ENCODE measurements at regions not wholly inside any gene's neighbourhood (a gene's known extent, or its start where the extent isn't known, plus 50 kb on each side); places are given as distances from the start of the nearest gene placed in this dataset.

DNA sequence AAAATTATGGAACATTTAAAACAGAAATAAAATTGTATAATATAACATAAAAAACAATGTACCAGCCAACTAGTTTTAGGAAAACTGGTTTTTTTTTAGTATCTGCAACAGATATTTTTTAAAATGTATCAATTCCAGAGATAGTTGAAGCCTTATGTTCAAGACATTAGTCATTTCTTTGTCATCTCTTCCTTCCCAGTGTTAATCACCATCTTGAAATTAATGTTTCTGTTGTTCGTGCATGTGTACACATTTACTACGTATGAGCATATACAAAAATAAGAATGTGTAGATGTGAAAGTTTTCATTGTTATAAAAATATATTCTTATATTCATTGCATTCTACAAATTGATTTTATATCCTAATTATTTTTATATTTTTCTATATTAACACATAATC, 1062.1 kb downstream of the SLC6A15 start:
- Histone ChIP-seq H3K4me1 (no peaks in the 10 kb centered on the region), H3K27ac (no peak overlapping the region), H3K4me3 (no peak overlapping the region), H3K9me3 (replicated peaks in 1 of 11) (peaks cover under 1 to 8% (median 6%) of the 10 kb centered on the region in 11 experiments; a peak in 19 of 22 replicates), H3K4me2 (no peak overlapping the region), H3K36me3 (no peaks in the 10 kb centered on the region), H4K20me1 (no peaks in the 10 kb centered on the region), H3K27me3 (no peaks in the 10 kb centered on the region), H3K9ac (no peak overlapping the region)
- TF ChIP-seq Cebpa-rat (IDR thresholded peaks at IDR 0.05): no peak

DNA sequence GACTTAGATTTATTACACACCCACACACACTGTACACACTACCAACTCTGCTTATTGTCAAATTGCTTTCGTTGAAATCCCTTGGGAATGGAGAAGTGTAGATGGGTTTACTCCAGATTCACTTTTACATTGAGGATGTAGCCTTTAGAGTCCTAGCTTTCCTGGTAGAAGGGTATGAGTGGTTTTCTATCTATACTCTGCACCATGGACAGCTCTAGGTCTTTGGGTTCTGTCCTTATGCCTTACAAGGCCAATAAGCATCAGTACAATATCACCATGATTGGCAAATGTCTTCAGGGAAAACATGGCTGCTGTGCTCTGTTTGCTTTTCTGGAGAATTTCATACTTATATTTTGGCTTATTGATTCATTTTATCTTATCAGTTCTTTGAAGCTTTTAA, 1063.9 kb downstream of the SLC6A15 start:
- H3K27ac ChIP-seq: no peak overlapping the region
- H3K27me3 ChIP-seq: no peaks in the 10 kb centered on the region
- H3K4me3 ChIP-seq: no peak overlapping the region
- no peak overlapping the region for H3K9ac ChIP-seq
- H3K4me2 ChIP-seq: no peak overlapping the region
- no peaks in the 10 kb centered on the region for H3K4me1 ChIP-seq
- H4K20me1 ChIP-seq: no peaks in the 10 kb centered on the region
- H3K36me3 ChIP-seq: no peaks in the 10 kb centered on the region
- H3K9me3 ChIP-seq (replicated peaks in 1 of 11): no peaks in the 10 kb centered on the region
- no peak for TF ChIP-seq Cebpa-rat (IDR thresholded peaks at IDR 0.05)

DNA sequence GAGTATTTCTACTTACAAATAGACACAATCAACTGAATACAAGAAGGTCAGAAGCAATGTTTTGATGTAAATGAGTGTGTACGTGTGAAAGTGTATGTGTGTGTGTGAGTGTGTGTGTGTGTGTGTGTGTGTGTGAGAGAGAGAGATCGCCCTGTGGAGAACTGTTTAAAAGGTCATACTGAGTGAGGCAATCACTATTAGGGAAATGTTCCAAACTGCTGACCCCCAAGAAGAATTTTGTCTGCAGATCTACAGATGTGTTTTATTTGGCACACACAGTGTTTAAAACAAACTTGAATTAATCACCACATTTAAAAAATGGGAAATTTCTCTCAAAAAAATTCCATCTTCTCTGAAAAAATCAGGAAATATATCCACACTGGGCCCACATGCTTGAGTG, 1069.1 kb downstream of the SLC6A15 start:
- H3K4me1 ChIP-seq: no peaks in the 10 kb centered on the region
- H3K9ac ChIP-seq: no peak overlapping the region
- H3K9me3 ChIP-seq (replicated peaks in 1 of 11): no peaks in the 10 kb centered on the region
- no peak overlapping the region for H3K27ac ChIP-seq
- no peak overlapping the region for H3K4me2 ChIP-seq
- H3K36me3 ChIP-seq: no peaks in the 10 kb centered on the region
- no peak overlapping the region for H3K4me3 ChIP-seq
- no peaks in the 10 kb centered on the region for H4K20me1 ChIP-seq
- H3K27me3 ChIP-seq: no peaks in the 10 kb centered on the region
- TF ChIP-seq Cebpa-rat (IDR thresholded peaks at IDR 0.05): no peak

DNA sequence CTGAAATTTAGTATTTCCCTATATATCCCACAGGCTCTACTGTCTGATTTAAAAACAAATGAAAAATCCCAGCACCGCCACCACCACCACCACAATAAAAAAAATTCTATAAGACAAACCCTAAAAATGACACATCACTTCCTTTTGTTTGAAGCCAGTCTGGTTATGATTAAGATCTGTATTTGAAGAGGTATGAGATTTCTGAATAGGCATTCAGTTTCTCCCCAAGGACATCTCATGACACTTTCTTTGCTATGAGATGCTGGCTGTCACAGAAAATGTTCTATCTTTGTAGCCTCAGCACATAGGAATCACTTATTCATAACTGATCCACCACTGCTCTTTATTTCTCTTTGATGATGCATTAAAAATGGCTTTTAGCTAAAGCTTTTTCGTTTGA, 1071.0 kb downstream of the SLC6A15 start:
- H3K36me3 ChIP-seq: no peaks in the 10 kb centered on the region
- no peaks in the 10 kb centered on the region for H3K9me3 ChIP-seq (replicated peaks in 1 of 11)
- H3K9ac ChIP-seq: no peak overlapping the region
- no peaks in the 10 kb centered on the region for H3K4me1 ChIP-seq
- no peaks in the 10 kb centered on the region for H4K20me1 ChIP-seq
- no peak overlapping the region for H3K4me3 ChIP-seq
- H3K4me2 ChIP-seq: no peak overlapping the region
- H3K27ac ChIP-seq: no peak overlapping the region
- H3K27me3 ChIP-seq: no peaks in the 10 kb centered on the region
- no peak for TF ChIP-seq Cebpa-rat (IDR thresholded peaks at IDR 0.05)

DNA sequence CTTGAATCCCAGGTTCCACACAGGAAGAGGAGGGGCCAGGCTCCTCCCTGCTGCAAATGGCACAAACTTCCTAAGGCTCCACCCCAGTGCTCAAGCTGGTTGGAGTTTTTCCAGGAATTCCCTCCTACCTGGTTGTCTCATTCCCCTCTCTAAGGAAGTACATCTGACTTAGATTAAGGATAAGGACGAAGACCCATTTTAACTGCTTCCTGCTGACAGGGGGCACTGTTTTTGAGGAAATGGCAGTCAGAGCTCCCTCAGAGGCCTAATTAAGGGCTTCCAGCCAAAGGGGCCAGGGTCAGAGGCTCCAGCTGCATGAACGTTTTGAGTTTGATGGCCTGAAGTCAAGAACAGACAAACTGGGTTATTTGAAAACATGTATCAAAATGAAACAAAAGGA, 1084.7 kb downstream of the SLC6A15 start:
- no peak for TF ChIP-seq Cebpa-rat (IDR thresholded peaks at IDR 0.05)

DNA sequence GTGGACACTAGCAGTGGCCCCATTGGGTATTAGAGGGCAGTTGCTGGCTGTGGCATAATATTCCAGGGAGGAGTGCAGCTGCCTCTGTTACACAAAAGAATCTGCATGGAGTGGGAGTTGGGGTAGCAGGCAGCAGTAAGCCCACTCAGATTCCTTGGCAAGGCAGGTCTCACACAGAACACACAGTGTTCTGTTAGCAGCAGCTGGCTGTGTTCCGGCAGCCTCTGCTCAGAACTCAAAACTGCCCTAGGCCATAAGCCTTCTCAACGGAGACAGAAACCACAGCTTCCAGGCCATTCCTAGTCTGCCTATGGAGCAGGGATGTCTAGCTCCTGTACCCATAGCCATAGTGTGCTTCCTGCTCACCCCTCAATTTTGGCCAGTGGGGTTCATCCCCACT, 1085.4 kb downstream of the SLC6A15 start:
- H3K27ac ChIP-seq: no peak overlapping the region
- TF ChIP-seq Cebpa-rat (IDR thresholded peaks at IDR 0.05): no peak

More for the DNA sequence above, 1084.7 kb downstream of the SLC6A15 start:
- no peak overlapping the region for H3K4me3 ChIP-seq
- no peaks in the 10 kb centered on the region for H3K9me3 ChIP-seq (replicated peaks in 1 of 11)
- no peaks in the 10 kb centered on the region for H3K27me3 ChIP-seq
- H3K36me3 ChIP-seq: no peaks in the 10 kb centered on the region
- no peaks in the 10 kb centered on the region for H3K4me1 ChIP-seq
- H3K27ac ChIP-seq: no peak overlapping the region
- H3K9ac ChIP-seq: no peak overlapping the region
- H3K4me2 ChIP-seq: no peak overlapping the region
- H4K20me1 ChIP-seq: no peaks in the 10 kb centered on the region

DNA sequence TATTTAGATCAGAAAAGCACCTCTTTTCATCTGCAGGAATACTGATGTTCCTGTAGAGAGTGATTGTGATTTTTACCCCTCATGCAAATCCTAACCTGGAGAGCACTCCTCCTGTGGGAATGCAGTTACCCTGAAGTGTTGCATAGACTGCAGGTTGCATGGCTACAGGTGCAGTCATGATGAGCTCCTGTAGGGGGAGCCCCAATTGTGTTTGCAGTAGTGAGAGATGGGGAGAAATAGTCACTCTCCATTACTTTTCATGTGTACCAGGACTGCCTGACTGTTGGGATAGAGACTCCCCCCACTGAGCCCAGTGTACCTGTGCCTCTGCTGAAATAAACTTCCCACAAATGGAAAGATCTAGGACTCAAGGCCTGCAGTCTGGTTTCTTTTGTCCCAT, 1086.5 kb downstream of the SLC6A15 start:
- H3K4me2 ChIP-seq: no peak overlapping the region
- no peaks in the 10 kb centered on the region for H3K9me3 ChIP-seq (replicated peaks in 1 of 11)
- no peaks in the 10 kb centered on the region for H3K4me1 ChIP-seq
- no peaks in the 10 kb centered on the region for H3K36me3 ChIP-seq
- H3K9ac ChIP-seq: no peak overlapping the region
- no peak for TF ChIP-seq Cebpa-rat (IDR thresholded peaks at IDR 0.05)
- no peak overlapping the region for H3K27ac ChIP-seq
- no peaks in the 10 kb centered on the region for H4K20me1 ChIP-seq
- no peaks in the 10 kb centered on the region for H3K27me3 ChIP-seq
- no peak overlapping the region for H3K4me3 ChIP-seq

More for the DNA sequence above, 1085.4 kb downstream of the SLC6A15 start:
- Histone ChIP-seq H3K27me3 (no peaks in the 10 kb centered on the region), H3K9ac (no peak overlapping the region), H3K4me3 (no peak overlapping the region), H3K4me1 (no peaks in the 10 kb centered on the region), H3K36me3 (no peaks in the 10 kb centered on the region), H3K4me2 (no peak overlapping the region), H3K9me3 (replicated peaks in 1 of 11) (no peaks in the 10 kb centered on the region), H4K20me1 (no peaks in the 10 kb centered on the region)

DNA sequence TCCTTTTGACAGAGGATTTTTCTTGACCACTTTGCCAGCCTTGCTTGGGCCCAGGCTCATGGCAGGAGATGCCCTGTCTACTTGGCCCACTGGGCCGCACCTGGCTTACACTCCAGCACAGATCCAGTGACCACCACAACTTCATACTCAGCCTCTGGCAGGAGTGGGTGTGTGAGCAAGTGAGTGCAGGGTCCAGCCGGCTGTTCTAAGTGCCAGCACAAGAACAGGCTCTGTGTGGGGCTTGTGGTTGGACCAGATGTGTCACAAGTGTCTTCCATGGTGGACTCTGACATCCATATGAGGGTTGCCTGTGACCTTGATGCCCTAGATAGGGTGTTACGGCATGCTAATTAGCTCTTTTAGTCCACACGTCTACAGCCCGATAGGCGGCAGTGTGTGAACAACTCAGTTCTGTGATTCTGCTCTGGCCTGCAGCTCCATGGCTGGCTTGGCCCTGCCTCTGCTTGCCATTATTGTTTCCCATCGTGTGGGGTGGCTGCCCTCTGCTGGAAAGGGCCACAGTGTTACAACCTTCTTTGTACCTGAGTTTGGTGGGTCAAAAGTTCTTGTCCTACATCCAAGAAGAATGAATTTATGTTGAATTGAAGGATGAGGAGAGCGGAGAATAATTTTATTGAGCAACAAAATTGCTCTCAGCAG, 1089.1 kb downstream of the SLC6A15 start:
- TF ChIP-seq Cebpa-rat (IDR thresholded peaks at IDR 0.05): no peak
- no peak overlapping the region for H3K9ac ChIP-seq

DNA sequence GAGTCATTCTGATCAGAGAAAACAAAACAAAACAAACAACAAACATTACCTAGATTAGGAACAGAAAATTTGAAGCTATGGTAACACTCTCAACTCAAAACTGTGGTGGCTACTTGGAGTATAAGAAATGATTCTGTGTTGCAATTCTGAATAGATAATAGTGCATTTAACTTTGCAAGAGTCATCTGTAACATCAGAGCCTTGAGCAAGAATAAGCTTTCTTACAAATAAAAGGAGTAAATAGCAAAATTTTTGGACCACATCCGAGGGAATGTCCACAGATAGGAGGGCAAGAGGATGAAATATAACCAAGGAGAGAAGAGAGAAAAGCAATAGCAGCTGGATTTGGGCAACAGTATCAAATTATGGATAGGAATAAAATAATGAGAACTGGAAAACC, 1090.6 kb downstream of the SLC6A15 start:
- H3K27ac ChIP-seq: no peak overlapping the region
- TF ChIP-seq Cebpa-rat (IDR thresholded peaks at IDR 0.05): no peak
- no peaks in the 10 kb centered on the region for H3K4me1 ChIP-seq
- H3K9me3 ChIP-seq (replicated peaks in 1 of 11): no peaks in the 10 kb centered on the region
- H3K4me2 ChIP-seq: no peak overlapping the region
- H3K9ac ChIP-seq: no peak overlapping the region
- no peaks in the 10 kb centered on the region for H3K27me3 ChIP-seq
- no peaks in the 10 kb centered on the region for H3K36me3 ChIP-seq
- H4K20me1 ChIP-seq: no peaks in the 10 kb centered on the region
- H3K4me3 ChIP-seq: no peak overlapping the region

More for the DNA sequence above, 1089.1 kb downstream of the SLC6A15 start:
- Histone ChIP-seq H3K27ac (no peak overlapping the region), H3K4me1 (no peaks in the 10 kb centered on the region), H4K20me1 (no peaks in the 10 kb centered on the region), H3K9me3 (replicated peaks in 1 of 11) (no peaks in the 10 kb centered on the region), H3K4me2 (no peak overlapping the region), H3K36me3 (no peaks in the 10 kb centered on the region), H3K4me3 (no peak overlapping the region), H3K27me3 (no peaks in the 10 kb centered on the region)

DNA sequence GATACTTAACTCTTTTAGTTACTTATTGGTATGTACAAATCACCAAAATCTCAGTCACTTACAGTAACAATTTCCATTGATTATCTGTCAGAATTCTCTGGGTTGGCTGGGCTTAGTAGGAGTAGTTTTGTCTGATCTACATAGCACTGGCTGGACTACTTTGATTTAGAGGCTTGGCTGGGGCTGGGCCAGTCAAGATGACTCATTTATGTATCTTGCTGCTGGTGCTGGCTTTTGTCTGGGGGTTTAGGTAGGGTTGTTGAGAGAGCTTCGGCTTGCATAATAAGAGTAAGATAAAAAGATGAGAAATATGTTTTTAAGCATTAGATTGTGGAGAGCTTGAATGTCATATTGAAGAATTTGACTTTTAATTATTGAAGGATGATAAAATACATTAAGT, 1093.7 kb downstream of the SLC6A15 start:
- H3K27ac ChIP-seq: no peak overlapping the region
- H3K9ac ChIP-seq: no peak overlapping the region
- H3K4me1 ChIP-seq: no peaks in the 10 kb centered on the region
- H3K9me3 ChIP-seq (replicated peaks in 1 of 11): no peaks in the 10 kb centered on the region
- no peaks in the 10 kb centered on the region for H3K27me3 ChIP-seq
- no peaks in the 10 kb centered on the region for H3K36me3 ChIP-seq
- no peak overlapping the region for H3K4me3 ChIP-seq
- no peak for TF ChIP-seq Cebpa-rat (IDR thresholded peaks at IDR 0.05)
- H3K4me2 ChIP-seq: no peak overlapping the region
- no peaks in the 10 kb centered on the region for H4K20me1 ChIP-seq
